ENCODE measurements at regions not wholly inside any gene's neighbourhood (a gene's known extent, or its start where the extent isn't known, plus 50 kb on each side); places are given as distances from the start of the nearest gene placed in this dataset.

- Histone ChIP-seq H3K9me3 (ENCODE audit: control insufficient read depth, insufficient read depth, low read length) (no peaks in the 10 kb centered on the region), H3K27me3 (ENCODE audit: control insufficient read depth, insufficient read depth, low read length) (no peaks in the 10 kb centered on the region), H3K4me3 (ENCODE audit: low read depth, low read length) (no peak overlapping the region), H3K27ac (ENCODE audit: low read depth, low read length) (no peak overlapping the region)
- no peak for TF ChIP-seq CTCF (IDR thresholded peaks at IDR 0.05; ENCODE audit: low read depth, low read length)
- CTCF ChIA-PET: no interaction called here
- no peak for DNase-seq (ENCODE audit: low read depth, low spot score)
- POLR2A ChIA-PET: no interaction called here
Observed at GRCh38 chr5:27353540-27353939, 315.2 kb upstream of the CDH9 start.

DNA sequence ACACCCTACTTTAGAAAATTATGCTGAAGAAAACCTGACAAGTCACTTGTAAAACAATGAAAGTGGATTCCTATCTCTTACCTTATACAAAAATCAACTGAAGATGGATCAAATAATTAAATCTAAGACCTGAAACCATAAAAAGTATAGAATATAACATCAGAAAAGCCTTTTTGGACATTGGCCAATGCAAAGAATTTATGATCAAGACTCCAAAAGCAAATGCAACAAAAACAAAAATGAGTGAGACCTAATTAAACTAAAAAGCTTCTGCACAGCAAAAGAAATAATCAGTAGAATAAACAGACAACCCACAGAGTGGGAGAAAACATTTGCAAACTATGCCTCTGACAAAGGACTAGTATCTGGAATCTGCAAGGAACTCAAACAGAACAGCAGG is 303.0 kb upstream of the CDH9 start:
- no peaks in the 10 kb centered on the region for H3K9me3 ChIP-seq (ENCODE audit: control insufficient read depth, insufficient read depth, low read length)
- ChIA-PET POLR2A (no interaction called here), CTCF (interaction anchor here (1.1 kb wide), 1 partner anchor 34 kb away, joined by 3 read pairs; no protein-coding TSS in a partner anchor)
- H3K27ac ChIP-seq (ENCODE audit: low read depth, low read length): no peak overlapping the region
- H3K4me3 ChIP-seq (ENCODE audit: low read depth, low read length): no peak overlapping the region
- H3K27me3 ChIP-seq (ENCODE audit: control insufficient read depth, insufficient read depth, low read length): no peaks in the 10 kb centered on the region
- DNase-seq (ENCODE audit: low read depth, low spot score): no peak
- no peak for TF ChIP-seq CTCF (IDR thresholded peaks at IDR 0.05; ENCODE audit: low read depth, low read length)

- POLR2A ChIA-PET: no interaction called here
- H3K4me3 ChIP-seq (ENCODE audit: low read depth, low read length): no peak overlapping the region
- no peak overlapping the region for H3K27ac ChIP-seq (ENCODE audit: low read depth, low read length)
- CTCF ChIA-PET: no interaction called here
- DNase-seq (ENCODE audit: low read depth, low spot score): no peak
- no peak for TF ChIP-seq CTCF (IDR thresholded peaks at IDR 0.05; ENCODE audit: low read depth, low read length)
- no peaks in the 10 kb centered on the region for H3K27me3 ChIP-seq (ENCODE audit: control insufficient read depth, insufficient read depth, low read length)
- no peaks in the 10 kb centered on the region for H3K9me3 ChIP-seq (ENCODE audit: control insufficient read depth, insufficient read depth, low read length)
Observed at GRCh38 chr5:27336817-27337216, 298.4 kb upstream of the CDH9 start.

DNA sequence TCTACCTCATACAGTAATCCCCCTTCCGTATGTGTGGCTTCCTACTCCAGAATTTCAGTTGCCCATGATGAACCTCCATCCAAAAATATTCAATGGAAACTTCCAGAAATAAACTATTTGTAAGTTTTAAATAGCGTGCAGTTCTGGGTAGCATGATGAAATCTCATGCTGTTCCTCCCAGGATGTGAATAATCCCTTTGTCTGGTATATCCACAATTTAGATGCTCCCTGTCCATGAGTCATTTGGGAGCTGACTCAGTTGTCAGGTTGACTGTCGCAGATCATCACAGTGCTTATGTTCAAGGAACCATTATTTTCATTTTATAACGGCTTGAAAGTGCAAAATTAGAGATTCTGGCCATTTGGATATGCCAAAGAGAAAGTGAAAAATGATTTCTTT is 290.1 kb upstream of the CDH9 start:
- H3K4me3 ChIP-seq (ENCODE audit: low read depth, low read length): no peak overlapping the region
- DNase-seq (ENCODE audit: low read depth, low spot score): peak; percentile 45
- H3K27me3 ChIP-seq (ENCODE audit: control insufficient read depth, insufficient read depth, low read length): no peaks in the 10 kb centered on the region
- no peaks in the 10 kb centered on the region; the same call in 1 of the 2 replicates for H3K9me3 ChIP-seq (ENCODE audit: control insufficient read depth, insufficient read depth, low read length)
- TF ChIP-seq CTCF (IDR thresholded peaks at IDR 0.05; ENCODE audit: low read depth, low read length): no peak
- ChIA-PET CTCF (no interaction called here), POLR2A (interaction anchor here (0.7 kb wide), 1 partner anchor 734 kb away, joined by 3 read pairs; no protein-coding TSS in a partner anchor)
- peak overlapping the region; percentile 48 for H3K27ac ChIP-seq (ENCODE audit: low read depth, low read length)

GRCh38 chr5:27325513-27325912 is 287.1 kb upstream of the CDH9 start:
- H3K9me3 ChIP-seq (ENCODE audit: control insufficient read depth, insufficient read depth, low read length): no peaks in the 10 kb centered on the region; the same call in 1 of the 2 replicates
- ChIA-PET POLR2A (no interaction called here), CTCF (no interaction called here)
- no peak overlapping the region for H3K4me3 ChIP-seq (ENCODE audit: low read depth, low read length)
- no peak overlapping the region for H3K27ac ChIP-seq (ENCODE audit: low read depth, low read length)
- H3K27me3 ChIP-seq (ENCODE audit: control insufficient read depth, insufficient read depth, low read length): no peaks in the 10 kb centered on the region
- no peak for DNase-seq (ENCODE audit: low read depth, low spot score)
- no peak for TF ChIP-seq CTCF (IDR thresholded peaks at IDR 0.05; ENCODE audit: low read depth, low read length)
